ENCODE measurements at regions not wholly inside any gene's neighbourhood (a gene's known extent, or its start where the extent isn't known, plus 50 kb on each side); places are given as distances from the start of the nearest gene placed in this dataset.

- intact Hi-C loops (cut with micrococcal nuclease; ENCODE audit: unreplicated experiment) (no loop called here), in situ Hi-C loops (cut with MboI) (no loop called here)
- FAIRE-seq (no peak), DNase-seq (ENCODE audit: low read depth, low spot score) (no peak), ATAC-seq (no peak)
- no peaks in the 10 kb centered on the region for H3K27me3 ChIP-seq (replicated peaks in 1 of 2; ENCODE audit: control insufficient read depth in 2 of 2, insufficient read depth in 2 of 2, low read length in 1 of 2)
- RAD21 ChIA-PET (ENCODE audit: unreplicated experiment): no interaction called here
- no peaks in the 10 kb centered on the region for H4K20me1 ChIP-seq (ENCODE audit: control insufficient read depth, insufficient read depth)
- no peak overlapping the region for H3K4me3 ChIP-seq
- SMC1A ChIA-PET (ENCODE audit: uncharacterized antibody, unreplicated experiment): no interaction called here
- 57% methylated on average over 2 of the region's 2 CpGs for WGBS (ENCODE audit: insufficient coverage, insufficient replicate concordance, low lambda C conversion rate, missing lambda C conversion rate)
- H3K4me2 ChIP-seq (ENCODE audit: control insufficient read depth, insufficient read depth): no peak overlapping the region
- no peaks in the 10 kb centered on the region for H3K36me3 ChIP-seq (ENCODE audit: control insufficient read depth in 2 of 2, insufficient read depth in 2 of 2, low read length in 1 of 2)
- POLR2A ChIA-PET: no interaction called here
- no peaks in the 10 kb centered on the region for H3K79me2 ChIP-seq (ENCODE audit: control insufficient read depth, insufficient read depth, low read length)
- H3K27ac ChIP-seq (ENCODE audit: control insufficient read depth, insufficient read depth): no peak overlapping the region
- no TSS peak for BruUV-seq (replicated peaks)
- H3K4me1 ChIP-seq (ENCODE audit: control insufficient read depth, insufficient read depth, low read length): no peaks in the 10 kb centered on the region
- H3K9me3 ChIP-seq (replicated peaks; ENCODE audit: control insufficient read depth, insufficient read depth, low read length): no peaks in the 10 kb centered on the region
- no peak overlapping the region for H3K9ac ChIP-seq (ENCODE audit: control insufficient read depth, insufficient read depth, low read length)
- no peak overlapping the region for H2AFZ ChIP-seq (ENCODE audit: control insufficient read depth, low read depth, low read length)
- CTCF ChIA-PET: no interaction called here
- TF ChIP-seq ZNF217 (IDR thresholded peaks at IDR 0.05): no peak
- no peak for TF ChIP-seq ATF7 (IDR thresholded peaks at IDR 0.05; ENCODE audit: low read depth)
- no peak for TF ChIP-seq TAF1 (IDR thresholded peaks at IDR 0.05; ENCODE audit: borderline replicate concordance, low read depth, low read length)
- TF ChIP-seq, protein P1, sequence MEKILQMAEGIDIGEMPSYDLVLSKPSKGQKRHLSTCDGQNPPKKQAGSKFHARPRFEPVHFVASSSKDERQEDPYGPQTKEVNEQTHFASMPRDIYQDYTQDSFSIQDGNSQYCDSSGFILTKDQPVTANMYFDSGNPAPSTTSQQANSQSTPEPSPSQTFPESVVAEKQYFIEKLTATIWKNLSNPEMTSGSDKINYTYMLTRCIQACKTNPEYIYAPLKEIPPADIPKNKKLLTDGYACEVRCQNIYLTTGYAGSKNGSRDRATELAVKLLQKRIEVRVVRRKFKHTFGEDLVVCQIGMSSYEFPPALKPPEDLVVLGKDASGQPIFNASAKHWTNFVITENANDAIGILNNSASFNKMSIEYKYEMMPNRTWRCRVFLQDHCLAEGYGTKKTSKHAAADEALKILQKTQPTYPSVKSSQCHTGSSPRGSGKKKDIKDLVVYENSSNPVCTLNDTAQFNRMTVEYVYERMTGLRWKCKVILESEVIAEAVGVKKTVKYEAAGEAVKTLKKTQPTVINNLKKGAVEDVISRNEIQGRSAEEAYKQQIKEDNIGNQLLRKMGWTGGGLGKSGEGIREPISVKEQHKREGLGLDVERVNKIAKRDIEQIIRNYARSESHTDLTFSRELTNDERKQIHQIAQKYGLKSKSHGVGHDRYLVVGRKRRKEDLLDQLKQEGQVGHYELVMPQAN (conservative IDR thresholded peaks at IDR 0.05): no peak
- no peak for TF ChIP-seq CREB1 (IDR thresholded peaks at IDR 0.05; ENCODE audit: low read depth)
- TF ChIP-seq, protein P2, sequence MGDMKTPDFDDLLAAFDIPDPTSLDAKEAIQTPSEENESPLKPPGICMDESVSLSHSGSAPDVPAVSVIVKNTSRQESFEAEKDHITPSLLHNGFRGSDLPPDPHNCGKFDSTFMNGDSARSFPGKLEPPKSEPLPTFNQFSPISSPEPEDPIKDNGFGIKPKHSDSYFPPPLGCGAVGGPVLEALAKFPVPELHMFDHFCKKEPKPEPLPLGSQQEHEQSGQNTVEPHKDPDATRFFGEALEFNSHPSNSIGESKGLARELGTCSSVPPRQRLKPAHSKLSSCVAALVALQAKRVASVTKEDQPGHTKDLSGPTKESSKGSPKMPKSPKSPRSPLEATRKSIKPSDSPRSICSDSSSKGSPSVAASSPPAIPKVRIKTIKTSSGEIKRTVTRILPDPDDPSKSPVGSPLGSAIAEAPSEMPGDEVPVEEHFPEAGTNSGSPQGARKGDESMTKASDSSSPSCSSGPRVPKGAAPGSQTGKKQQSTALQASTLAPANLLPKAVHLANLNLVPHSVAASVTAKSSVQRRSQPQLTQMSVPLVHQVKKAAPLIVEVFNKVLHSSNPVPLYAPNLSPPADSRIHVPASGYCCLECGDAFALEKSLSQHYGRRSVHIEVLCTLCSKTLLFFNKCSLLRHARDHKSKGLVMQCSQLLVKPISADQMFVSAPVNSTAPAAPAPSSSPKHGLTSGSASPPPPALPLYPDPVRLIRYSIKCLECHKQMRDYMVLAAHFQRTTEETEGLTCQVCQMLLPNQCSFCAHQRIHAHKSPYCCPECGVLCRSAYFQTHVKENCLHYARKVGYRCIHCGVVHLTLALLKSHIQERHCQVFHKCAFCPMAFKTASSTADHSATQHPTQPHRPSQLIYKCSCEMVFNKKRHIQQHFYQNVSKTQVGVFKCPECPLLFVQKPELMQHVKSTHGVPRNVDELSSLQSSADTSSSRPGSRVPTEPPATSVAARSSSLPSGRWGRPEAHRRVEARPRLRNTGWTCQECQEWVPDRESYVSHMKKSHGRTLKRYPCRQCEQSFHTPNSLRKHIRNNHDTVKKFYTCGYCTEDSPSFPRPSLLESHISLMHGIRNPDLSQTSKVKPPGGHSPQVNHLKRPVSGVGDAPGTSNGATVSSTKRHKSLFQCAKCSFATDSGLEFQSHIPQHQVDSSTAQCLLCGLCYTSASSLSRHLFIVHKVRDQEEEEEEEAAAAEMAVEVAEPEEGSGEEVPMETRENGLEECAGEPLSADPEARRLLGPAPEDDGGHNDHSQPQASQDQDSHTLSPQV (IDR thresholded peaks at IDR 0.05): no peak
- no peak for TF ChIP-seq FOS (IDR thresholded peaks at IDR 0.05; ENCODE audit: borderline replicate concordance, extremely low read depth, insufficient read length)
- TF ChIP-seq ELK1 (IDR thresholded peaks at IDR 0.05; ENCODE audit: low read depth, low read length): no peak
- TF ChIP-seq BHLHE40 (IDR thresholded peaks at IDR 0.05; ENCODE audit: borderline replicate concordance in 1 of 2, low read depth in 2 of 2, low read length in 1 of 2): no peak
- TF ChIP-seq, protein P3, sequence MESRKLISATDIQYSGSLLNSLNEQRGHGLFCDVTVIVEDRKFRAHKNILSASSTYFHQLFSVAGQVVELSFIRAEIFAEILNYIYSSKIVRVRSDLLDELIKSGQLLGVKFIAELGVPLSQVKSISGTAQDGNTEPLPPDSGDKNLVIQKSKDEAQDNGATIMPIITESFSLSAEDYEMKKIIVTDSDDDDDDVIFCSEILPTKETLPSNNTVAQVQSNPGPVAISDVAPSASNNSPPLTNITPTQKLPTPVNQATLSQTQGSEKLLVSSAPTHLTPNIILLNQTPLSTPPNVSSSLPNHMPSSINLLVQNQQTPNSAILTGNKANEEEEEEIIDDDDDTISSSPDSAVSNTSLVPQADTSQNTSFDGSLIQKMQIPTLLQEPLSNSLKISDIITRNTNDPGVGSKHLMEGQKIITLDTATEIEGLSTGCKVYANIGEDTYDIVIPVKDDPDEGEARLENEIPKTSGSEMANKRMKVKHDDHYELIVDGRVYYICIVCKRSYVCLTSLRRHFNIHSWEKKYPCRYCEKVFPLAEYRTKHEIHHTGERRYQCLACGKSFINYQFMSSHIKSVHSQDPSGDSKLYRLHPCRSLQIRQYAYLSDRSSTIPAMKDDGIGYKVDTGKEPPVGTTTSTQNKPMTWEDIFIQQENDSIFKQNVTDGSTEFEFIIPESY (IDR thresholded peaks at IDR 0.05): no peak
- TF ChIP-seq RFX5 (IDR thresholded peaks at IDR 0.05; ENCODE audit: low read depth, low read length): no peak
- no peak for TF ChIP-seq POLR2A (IDR thresholded peaks at IDR 0.05; ENCODE audit: low read depth, low read length)
Measured at GRCh38 chr2:17136877-17137276, 381.4 kb downstream of the RAD51AP2 start.
